Astrocyte of the cerebellum (primary cell): ENCODE measurements at regions not wholly inside any gene's neighbourhood (a gene's known extent, or its start where the extent isn't known, plus 50 kb on each side); places are given as distances from the start of the nearest gene placed in this dataset.

ENCODE experiments used
- DNase-seq: peaks from one replicate; pipeline ENCODE4 v3.0.0-alpha.2; 2011; ENCODE audit warnings: low read depth
- H3K4me3 ChIP-seq: 2 replicates; pipeline ENCODE4 v1.5.1; 2011; ENCODE audit warnings: mild to moderate bottlenecking, low read depth, low read length, moderate library complexity
- CTCF ChIP-seq: IDR thresholded peaks from 2 replicates; pipeline ENCODE4 v1.5.1; 2012; ENCODE audit warnings: low read length, low read depth, moderate library complexity, mild to moderate bottlenecking; ENCODE audit errors: missing control alignments
- in situ Hi-C: cut with HindIII; loops from 2 replicates; pipeline ENCODE4 v1.10.0; 2017; ENCODE audit warnings: low sequenced_read_pairs

DNA sequence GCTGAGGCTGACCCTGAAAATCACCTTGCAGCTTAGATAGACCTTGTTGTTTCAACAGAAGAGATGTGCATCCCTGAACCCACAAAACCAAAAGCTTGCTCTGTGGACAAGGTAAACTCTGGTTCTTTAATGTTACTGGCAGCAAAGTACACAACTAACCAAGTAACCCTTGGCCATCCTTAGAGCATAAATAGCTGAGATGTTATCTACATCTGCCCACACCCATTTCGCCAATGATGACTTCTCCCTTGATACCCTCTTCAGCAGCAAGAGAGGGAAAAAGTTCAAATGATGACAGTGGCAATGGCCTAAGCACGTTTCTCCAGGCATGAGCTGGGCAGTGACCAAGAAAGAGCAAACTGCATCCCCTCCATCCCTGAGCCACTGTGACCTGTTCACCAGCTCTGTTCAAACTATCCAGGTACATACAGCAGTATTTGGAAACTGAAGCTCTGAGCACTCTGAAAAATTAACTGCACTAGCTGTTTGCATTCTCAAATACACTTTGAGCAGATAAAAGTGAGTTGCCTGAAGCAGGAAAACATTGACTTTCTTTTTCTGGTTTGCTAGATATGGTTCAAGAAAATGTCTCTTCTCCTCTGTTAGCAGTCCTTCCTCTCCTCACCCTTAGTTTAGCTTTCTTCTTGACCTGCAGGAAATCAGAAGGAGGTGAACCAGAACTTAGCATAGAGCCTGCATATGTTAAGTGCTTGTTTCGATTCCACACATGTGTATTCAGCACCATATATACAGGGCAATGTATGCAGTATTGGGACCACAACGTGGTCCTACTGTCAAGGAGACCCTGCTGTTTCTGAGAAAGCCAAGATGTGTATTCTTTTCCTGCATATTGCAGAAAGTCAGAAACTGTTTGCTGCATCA lies 231.7 kb downstream of the FOXO1 start:
- no peak for TF ChIP-seq CTCF
- no peak overlapping the region for H3K4me3 ChIP-seq
- no peak for DNase-seq
- in situ Hi-C loops: no loop called here

GRCh38 chr13:40438022-40438680 lies 228.3 kb downstream of the FOXO1 start:
- in situ Hi-C loops: no loop called here
- TF ChIP-seq CTCF: no peak
- no peak for DNase-seq
- H3K4me3 ChIP-seq: no peak overlapping the region

DNA sequence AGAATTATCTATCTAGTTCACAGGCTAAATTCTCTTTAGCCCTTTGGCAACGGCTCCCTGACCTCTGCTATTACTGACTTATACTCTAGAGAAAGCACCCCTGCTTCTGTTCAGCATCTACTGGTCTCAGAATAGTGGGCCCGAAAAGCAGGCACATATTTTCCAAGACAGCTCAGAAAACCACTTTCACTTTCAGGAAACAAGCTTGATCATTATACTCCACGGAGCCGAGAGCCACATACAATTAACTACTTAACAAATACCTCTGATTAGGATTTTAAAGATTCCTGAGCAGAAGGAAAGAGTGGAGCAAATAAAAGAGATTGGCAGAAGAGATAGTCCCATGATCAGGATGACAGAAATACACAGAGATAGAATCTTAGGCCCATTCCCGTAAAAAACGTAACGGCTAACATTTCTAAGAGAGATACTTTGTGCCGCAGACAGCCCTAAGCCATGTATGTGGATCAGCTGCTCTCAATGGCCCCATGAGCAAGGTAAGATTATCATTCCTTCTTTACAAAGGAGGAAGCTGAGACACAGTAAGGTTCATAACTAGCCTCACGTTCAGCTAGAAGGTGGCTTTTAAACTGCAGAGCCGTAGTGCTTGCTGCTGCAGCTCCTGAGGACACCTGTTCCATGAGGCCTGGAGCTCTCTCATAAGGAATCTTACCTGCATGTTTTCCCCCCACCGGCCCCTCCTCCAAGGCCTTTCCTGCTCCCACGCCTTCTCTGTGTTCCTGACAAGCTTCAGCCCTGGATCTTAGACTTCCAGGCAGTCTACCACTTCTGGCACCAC lies 227.2 kb downstream of the FOXO1 start:
- no peak overlapping the region for H3K4me3 ChIP-seq
- TF ChIP-seq CTCF: no peak
- in situ Hi-C loops: no loop called here
- DNase-seq: no peak

DNA sequence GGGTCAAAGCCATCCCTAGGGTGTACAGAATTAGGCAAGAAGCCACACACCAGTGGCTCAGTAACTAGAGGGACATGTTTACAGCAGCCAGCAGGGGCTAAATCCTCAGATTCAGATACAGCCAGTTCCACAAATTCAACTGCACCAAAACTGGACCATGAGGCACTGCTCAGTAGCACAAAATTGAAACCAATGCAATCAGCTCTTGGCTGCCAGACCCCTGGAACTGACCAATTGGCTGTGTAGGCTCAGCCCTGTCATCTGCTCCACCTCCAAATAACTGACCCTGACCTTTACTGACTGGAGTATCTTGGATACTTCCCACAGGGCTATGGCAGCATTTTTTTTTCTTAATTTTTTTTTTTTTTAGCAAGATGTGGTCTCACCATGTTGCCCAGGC lies 226.5 kb downstream of the FOXO1 start:
- no peak overlapping the region for H3K4me3 ChIP-seq
- TF ChIP-seq CTCF: no peak
- DNase-seq: no peak
- in situ Hi-C loops: no loop called here

DNA sequence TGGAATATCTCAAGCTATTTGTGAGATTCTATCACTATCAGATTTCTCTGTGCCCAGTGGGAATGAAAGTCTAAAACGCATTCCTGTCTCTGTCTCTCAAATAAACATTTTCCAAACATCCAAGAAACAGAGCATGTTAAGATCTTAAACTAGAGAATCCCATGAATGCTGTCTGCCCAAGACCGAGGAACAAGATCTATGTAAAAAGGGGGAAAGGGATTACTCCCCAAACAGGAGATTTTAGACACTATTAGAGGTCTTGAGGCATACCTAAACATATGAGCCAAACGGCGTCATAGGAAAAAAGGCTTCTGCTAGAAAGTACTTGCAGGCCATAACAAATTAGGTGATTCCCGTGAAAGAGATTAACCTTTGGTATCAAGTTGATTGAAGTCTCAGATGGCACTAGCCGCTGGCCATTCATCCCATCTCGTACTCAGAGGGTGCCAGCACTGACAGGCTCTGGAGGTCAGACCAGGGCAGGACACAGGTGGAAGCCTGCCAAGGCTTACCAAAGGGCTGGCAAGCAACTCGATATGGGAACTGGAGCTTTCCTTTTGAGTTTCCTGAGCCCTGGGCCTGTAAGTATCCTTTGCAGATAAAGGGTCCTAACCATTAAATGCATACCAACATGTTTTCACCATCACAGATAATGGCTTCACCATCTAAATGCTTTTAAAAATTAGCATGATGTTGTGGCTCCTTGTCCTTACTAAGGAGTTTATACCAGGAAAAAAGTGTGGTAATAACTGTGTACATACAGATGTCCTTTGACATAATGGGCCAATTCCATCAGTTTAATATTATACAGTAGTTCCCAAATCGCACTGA lies 225.2 kb downstream of the FOXO1 start:
- H3K4me3 ChIP-seq: no peak overlapping the region
- TF ChIP-seq CTCF: no peak
- in situ Hi-C loops: no loop called here
- peak; percentile 8 for DNase-seq

DNA sequence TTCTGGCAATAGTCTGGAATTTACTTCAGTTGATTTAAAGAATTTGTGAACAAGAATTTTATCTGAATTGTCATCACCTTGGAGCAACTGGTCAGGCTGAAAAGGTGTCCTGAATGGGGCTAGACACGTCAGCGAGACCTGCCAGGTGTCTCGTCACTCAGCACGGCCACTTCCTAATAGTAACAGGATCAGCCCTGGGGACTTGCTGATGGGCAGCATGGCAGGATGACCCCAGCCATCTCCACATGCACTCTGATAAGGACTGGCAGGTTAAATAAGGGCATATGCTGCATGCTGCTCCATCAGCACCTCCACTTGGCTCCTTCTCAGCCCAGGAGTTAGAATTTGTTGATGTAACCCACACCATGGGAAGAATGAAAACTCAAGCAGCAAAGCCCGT lies 224.2 kb downstream of the FOXO1 start:
- in situ Hi-C loops: no loop called here
- H3K4me3 ChIP-seq: no peak overlapping the region
- no peak for DNase-seq
- TF ChIP-seq CTCF: no peak
